HG03066 (cell line): ENCODE measurements at regions not wholly inside any gene's neighbourhood (a gene's known extent, or its start where the extent isn't known, plus 50 kb on each side); places are given as distances from the start of the nearest gene placed in this dataset.

ENCODE experiments used
- ATAC-seq: cut with Tn5 transposase; IDR thresholded peaks from one replicate; pipeline ENCODE4 v1.9.1; 2021; ENCODE audit warnings: low read depth; ENCODE audit not compliant: unreplicated experiment

GRCh38 chr6:9437836-9438235 lies 977.0 kb downstream of the TFAP2A start:
- ATAC-seq, result no peak

GRCh38 chr6:9435281-9435680 lies 979.6 kb downstream of the TFAP2A start:
- no peak for ATAC-seq

DNA sequence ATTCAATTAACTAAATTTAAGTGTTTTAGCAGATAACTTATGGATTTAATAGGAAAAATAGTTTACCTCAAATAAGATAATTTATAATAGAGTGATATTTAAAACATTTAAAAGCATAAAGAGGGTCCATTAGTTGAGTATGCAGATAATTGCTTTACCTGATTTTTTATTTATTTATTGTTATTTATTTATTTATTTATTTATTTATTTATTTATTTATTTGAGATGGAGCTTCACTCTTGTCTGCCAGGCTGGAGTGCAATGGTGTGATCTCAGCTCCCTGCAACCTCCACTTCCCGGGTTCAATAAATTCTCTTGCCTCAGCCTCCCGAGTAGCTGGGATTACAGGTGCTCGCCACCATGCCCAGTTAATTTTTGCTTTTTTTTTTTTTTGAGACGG lies 982.9 kb downstream of the TFAP2A start:
- no peak for ATAC-seq

DNA sequence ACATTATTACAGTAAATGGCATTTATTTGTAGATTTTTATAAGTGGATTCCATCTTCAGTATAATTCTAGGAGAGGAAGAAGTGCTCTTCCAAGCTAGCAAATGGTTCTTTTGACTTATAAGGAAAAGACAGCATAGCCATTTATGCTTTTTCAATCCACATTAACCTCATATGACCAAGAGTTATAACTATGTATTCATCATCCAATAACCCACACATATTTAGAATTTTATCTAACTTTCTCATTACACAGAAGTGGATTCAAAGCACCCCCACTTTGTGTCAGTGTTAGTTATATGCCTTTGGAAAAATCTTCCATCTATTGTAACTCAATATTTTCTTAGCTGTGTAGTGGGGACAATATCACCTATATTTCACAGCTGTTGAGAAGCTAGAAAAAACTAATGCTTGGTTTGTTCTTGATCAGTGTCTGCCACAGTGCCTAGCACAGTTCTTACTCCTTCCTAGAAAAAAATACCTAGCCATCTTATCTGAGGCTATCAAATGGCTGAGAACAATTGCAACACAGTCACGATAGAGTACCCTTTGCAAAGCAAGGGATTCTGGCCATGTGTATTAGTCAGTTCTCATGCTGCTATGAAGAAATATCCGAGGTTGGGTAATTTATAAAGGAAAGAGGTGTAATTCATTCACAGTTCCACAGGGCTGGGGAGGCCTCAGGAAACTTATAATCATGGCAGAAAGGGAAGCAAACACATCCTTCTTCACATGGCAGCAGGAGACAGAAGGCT lies 986.3 kb downstream of the TFAP2A start:
- no peak for ATAC-seq

DNA sequence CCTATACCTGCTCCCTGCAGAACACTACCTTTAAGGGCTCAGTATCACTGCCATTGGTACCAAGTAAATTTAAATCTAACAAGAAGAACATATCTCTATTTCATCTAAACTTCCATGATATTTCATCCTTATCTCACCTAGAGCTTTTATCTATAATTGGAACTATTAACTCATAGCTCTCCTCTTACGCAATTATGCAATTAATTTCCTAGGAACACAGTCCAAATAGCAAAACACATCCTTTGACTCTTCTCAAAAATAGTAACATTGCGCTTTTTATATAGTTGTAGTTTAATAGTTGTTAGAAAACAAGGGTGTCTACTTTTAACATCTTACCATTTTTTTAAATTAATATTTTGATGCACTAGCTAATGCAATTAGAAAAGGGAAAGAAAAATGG lies 986.8 kb upstream of the SLC35B3 start:
- ATAC-seq, result no peak

- ATAC-seq, result no peak
Measured at GRCh38 chr6:9420316-9421015, 985.1 kb upstream of the SLC35B3 start.

DNA sequence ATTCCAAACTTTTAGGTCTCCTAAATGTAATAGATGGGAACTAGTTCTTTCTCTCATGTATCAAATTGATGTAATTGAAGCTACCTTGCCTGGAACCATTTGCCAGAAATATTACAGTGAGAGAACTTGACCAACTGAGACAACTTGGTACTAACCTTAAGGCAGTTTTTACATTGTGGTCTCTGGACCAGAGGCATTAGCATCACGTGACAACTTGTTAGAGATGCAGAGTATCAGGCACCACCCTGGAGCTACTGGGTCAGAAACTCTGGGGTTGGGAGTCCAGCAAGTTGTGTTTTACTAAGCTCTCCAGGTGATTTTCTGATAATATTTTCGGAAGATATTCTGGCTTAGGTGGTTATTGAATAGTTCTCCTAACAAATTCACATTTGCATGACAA lies 982.1 kb upstream of the SLC35B3 start:
- ATAC-seq, result no peak

DNA sequence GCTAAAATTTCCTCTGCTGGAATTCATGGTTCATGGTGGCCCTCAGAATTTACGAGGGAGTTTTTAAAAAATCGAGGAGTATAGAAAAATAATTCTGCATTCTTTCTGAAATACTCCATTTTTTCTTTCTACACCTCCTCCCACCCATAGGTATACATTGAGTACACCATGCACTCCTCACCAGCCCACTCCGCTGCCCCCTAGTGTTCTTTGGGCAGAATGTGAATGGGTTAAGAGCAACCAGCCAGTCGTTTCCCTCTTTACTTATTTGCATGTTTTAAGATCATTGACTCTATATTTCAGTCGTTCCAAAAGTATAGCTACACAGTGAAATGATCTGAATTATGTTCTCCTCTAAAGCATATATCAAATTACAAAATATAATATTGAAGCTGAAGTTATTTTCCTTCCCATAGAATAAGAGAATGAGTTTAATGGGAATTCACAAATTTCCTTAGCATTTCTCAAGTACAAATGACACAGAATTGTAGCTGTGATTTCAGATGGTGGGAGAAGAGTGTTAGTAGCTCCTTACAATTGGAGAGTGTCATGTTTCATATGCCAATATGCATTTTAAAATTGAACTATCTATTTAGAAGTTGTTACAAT lies 977.7 kb upstream of the SLC35B3 start:
- ATAC-seq, result peak; percentile 88

GRCh38 chr6:9409126-9409525 lies 973.8 kb upstream of the SLC35B3 start:
- no peak for ATAC-seq

GRCh38 chr6:9408402-9409117 lies 973.2 kb upstream of the SLC35B3 start:
- ATAC-seq, result no peak

- no peak for ATAC-seq
Measured at GRCh38 chr6:9405825-9406224, 970.5 kb upstream of the SLC35B3 start.

- ATAC-seq, result no peak
Measured at GRCh38 chr6:9405369-9405768, 970.0 kb upstream of the SLC35B3 start.

DNA sequence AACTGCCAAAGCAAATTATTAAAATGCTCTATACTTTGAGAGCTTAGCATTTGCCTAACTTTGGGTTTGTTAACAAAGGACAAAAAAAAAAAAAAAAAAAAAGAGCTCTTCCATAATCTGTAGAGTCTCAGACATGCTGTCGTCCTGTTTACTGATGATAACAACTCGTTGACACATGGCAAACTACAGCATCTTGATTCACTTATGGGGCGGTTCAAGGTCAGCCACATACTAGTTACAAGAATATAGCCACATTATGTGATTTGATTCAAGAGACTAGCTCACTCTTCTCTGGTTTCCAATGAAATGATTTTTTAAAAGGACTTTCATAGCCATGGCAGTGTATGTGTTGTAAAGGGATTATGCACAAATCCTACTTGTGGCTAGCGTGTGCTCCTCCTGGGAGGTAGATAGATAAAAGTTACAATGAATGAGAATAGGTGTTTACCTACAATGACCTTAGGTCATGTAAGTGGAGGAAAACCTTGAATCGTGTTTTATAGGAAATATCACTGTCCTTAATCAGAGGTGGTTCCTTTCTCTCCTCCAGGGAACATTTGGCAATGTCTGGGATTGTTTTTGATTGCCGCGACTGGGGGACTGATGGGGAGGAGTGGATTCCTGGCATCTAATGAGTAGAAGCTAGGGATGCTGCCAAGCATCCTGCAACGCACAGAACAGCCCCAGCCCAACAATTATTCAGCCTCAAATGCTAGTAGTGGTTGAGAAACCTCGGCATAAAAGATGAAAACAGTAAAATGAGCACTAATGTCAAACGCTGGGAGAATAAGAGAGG lies 969.2 kb upstream of the SLC35B3 start:
- ATAC-seq, result no peak

DNA sequence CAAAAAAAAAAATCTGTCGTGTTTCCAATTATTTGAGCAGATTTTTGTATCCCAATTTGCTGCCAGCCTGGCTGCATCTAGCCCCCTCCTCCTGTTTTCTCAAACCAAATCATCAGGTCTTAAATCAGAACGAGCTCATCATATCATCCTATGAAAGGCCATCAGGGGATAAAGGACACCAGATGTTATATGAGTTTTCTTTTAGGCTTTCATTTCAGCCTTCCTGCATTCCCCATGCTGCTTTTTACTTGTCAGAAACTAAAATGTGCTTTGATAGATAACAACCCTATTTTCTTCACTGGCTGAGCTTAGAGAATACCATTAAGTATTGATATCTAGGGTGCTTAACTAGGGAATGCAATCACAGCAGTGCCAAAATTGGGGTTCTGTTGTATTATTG lies 968.4 kb upstream of the SLC35B3 start:
- ATAC-seq, result no peak

GRCh38 chr6:9401960-9402359 lies 966.6 kb upstream of the SLC35B3 start:
- no peak for ATAC-seq

- no peak for ATAC-seq
Measured at GRCh38 chr6:9399916-9400315, 964.6 kb upstream of the SLC35B3 start.

GRCh38 chr6:9398767-9399373 lies 963.5 kb upstream of the SLC35B3 start:
- no peak for ATAC-seq

GRCh38 chr6:9398071-9398766 lies 962.9 kb upstream of the SLC35B3 start:
- no peak for ATAC-seq

- no peak for ATAC-seq
Measured at GRCh38 chr6:9388596-9388995, 953.3 kb upstream of the SLC35B3 start.
